Fibroblast of lung (primary cell): ENCODE measurements at regions not wholly inside any gene's neighbourhood (a gene's known extent, or its start where the extent isn't known, plus 50 kb on each side); places are given as distances from the start of the nearest gene placed in this dataset.

ENCODE experiments used
- DNase-seq, 2 donors: peaks; one replicate each; pipeline versions ENCODE4 v3.0.0 to v3.0.0-alpha.2; 2010; ENCODE audit warnings: low read depth in 2 of 2
- H2AFZ ChIP-seq: 2 replicates; pipeline ENCODE4 v1.5.1; 2012; ENCODE audit warnings: low read length, control low read depth, inconsistent platforms
- H3K27ac ChIP-seq: 2 replicates; pipeline ENCODE4 v1.5.1; 2011; ENCODE audit warnings: low read length, control low read depth; ENCODE audit not compliant: insufficient read depth
- H3K27me3 ChIP-seq: 2 replicates; pipeline ENCODE4 v1.5.1; 2011; ENCODE audit warnings: mild to moderate bottlenecking, low read length; ENCODE audit not compliant: control insufficient read depth, insufficient read depth
- H3K36me3 ChIP-seq: 2 replicates; pipeline ENCODE4 v1.5.1; 2011; ENCODE audit warnings: low read length; ENCODE audit not compliant: control insufficient read depth, insufficient read depth
- H3K4me1 ChIP-seq: 2 replicates; pipeline ENCODE4 v1.5.1; 2011; ENCODE audit warnings: low read length; ENCODE audit not compliant: control insufficient read depth, insufficient read depth; ENCODE audit errors: extremely low read depth
- H3K4me2 ChIP-seq: 2 replicates; pipeline ENCODE4 v1.5.1; 2011; ENCODE audit warnings: low read length, control low read depth; ENCODE audit not compliant: insufficient read depth; ENCODE audit errors: extremely low read depth
- H3K4me3 ChIP-seq, 4 experiments: fragments of 200-600 bp in 1 of 4; sonication (generic) in 1 of 4; replicated peaks in 1 of 4; 2 replicates each; pipeline ENCODE4 v1.5.1; 2011 to 2016; ENCODE audit warnings: low read length in 4 of 4, low read depth in 3 of 4, mild to moderate bottlenecking in 3 of 4, control low read depth in 2 of 4, inconsistent platforms in 1 of 4, mixed read lengths in 1 of 4; ENCODE audit not compliant: insufficient read depth in 1 of 4; ENCODE audit errors: control extremely low read depth in 1 of 4
- H3K79me2 ChIP-seq: 2 replicates; pipeline ENCODE4 v1.5.1; 2012; ENCODE audit warnings: mild to moderate bottlenecking, low read length, inconsistent platforms; ENCODE audit not compliant: control insufficient read depth, insufficient read depth
- H3K9ac ChIP-seq: 2 replicates; pipeline ENCODE4 v1.5.1; 2011; ENCODE audit warnings: mild to moderate bottlenecking, low read length, control low read depth; ENCODE audit not compliant: insufficient read depth
- H3K9me3 ChIP-seq: 2 replicates; pipeline ENCODE4 v1.5.1; 2012; ENCODE audit warnings: low read depth, low read length; ENCODE audit not compliant: control insufficient read depth, insufficient read depth
- H4K20me1 ChIP-seq: 2 replicates; pipeline ENCODE4 v1.5.1; 2011; ENCODE audit warnings: low read length; ENCODE audit not compliant: control insufficient read depth, insufficient read depth; ENCODE audit errors: extremely low read depth
- CTCF ChIP-seq, 2 donors: IDR thresholded peaks in 1 of 2; conservative IDR thresholded peaks in 1 of 2; 1 replicate in 1 of 2; 2 replicates in 1 of 2; pipeline ENCODE4 v1.5.1; 2011 to 2012; ENCODE audit warnings: low read length in 2 of 2, control low read depth in 1 of 2, inconsistent platforms in 1 of 2, low read depth in 1 of 2, mild to moderate bottlenecking in 1 of 2
- EZH2 ChIP-seq: IDR thresholded peaks from 2 replicates; pipeline ENCODE4 v1.5.1; 2012; ENCODE audit warnings: low read length, control low read depth, mild to moderate bottlenecking; ENCODE audit errors: missing control alignments

GRCh38 chr1:59141267-59141863 lies 155.5 kb upstream of the FGGY start:
- DNase-seq = no peak
- H3K4me1 ChIP-seq = peaks cover 26% of the 10 kb centered on the region
- H3K4me2 ChIP-seq = no peak overlapping the region
- H3K36me3 ChIP-seq = no peaks in the 10 kb centered on the region
- no peak overlapping the region for H3K9ac ChIP-seq
- H4K20me1 ChIP-seq = no peaks in the 10 kb centered on the region
- H3K9me3 ChIP-seq = no peaks in the 10 kb centered on the region
- no peaks in the 10 kb centered on the region for H3K27me3 ChIP-seq
- no peak overlapping the region for H3K4me3 ChIP-seq
- no peak overlapping the region for H3K27ac ChIP-seq
- no peak overlapping the region for H2AFZ ChIP-seq
- no peaks in the 10 kb centered on the region for H3K79me2 ChIP-seq
- TF ChIP-seq EZH2 (no peak), CTCF (conservative IDR thresholded peaks at IDR 0.05 in 1 of 2, IDR thresholded peaks at IDR 0.05 in 1 of 2; ENCODE audit: low read depth in 1 of 2, low read length in 2 of 2) (no peak)

- Histone ChIP-seq H3K27me3 (no peaks in the 10 kb centered on the region), H3K4me1 (peaks cover 33% of the 10 kb centered on the region), H3K27ac (peak overlapping the region; percentile 84), H3K79me2 (no peaks in the 10 kb centered on the region), H3K9ac (no peak overlapping the region), H3K9me3 (no peaks in the 10 kb centered on the region), H3K4me2 (no peak overlapping the region), H2AFZ (no peak overlapping the region), H4K20me1 (no peaks in the 10 kb centered on the region), H3K4me3 (no peak overlapping the region), H3K36me3 (no peaks in the 10 kb centered on the region)
- TF ChIP-seq EZH2 (no peak), CTCF (conservative IDR thresholded peaks at IDR 0.05 in 1 of 2, IDR thresholded peaks at IDR 0.05 in 1 of 2; ENCODE audit: low read depth in 1 of 2, low read length in 2 of 2) (no peak)
- DNase-seq = no peak
These were observed 154.4 kb upstream of the FGGY start for GRCh38 chr1:59142311-59143132.

GRCh38 chr1:59143133-59143487 lies 153.8 kb upstream of the FGGY start:
- Histone ChIP-seq H3K36me3 (no peaks in the 10 kb centered on the region), H3K27ac (peak overlapping the region; percentile 84), H4K20me1 (no peaks in the 10 kb centered on the region), H3K27me3 (no peaks in the 10 kb centered on the region), H3K9me3 (no peaks in the 10 kb centered on the region), H3K79me2 (no peaks in the 10 kb centered on the region), H3K4me1 (peaks cover 34% of the 10 kb centered on the region), H3K4me2 (no peak overlapping the region), H3K4me3 (no peak overlapping the region), H2AFZ (no peak overlapping the region), H3K9ac (no peak overlapping the region)
- DNase-seq = peak; percentile 80 to 97
- no peak for TF ChIP-seq CTCF (conservative IDR thresholded peaks at IDR 0.05 in 1 of 2, IDR thresholded peaks at IDR 0.05 in 1 of 2; ENCODE audit: low read depth in 1 of 2, low read length in 2 of 2)
